IPS-NIHi11 (cell line): ENCODE measurements at regions not wholly inside any gene's neighbourhood (a gene's known extent, or its start where the extent isn't known, plus 50 kb on each side); places are given as distances from the start of the nearest gene placed in this dataset.
"Not testable (repeated sequence)": the region's sequence is repeated elsewhere in the genome, so short reads cannot be mapped to it uniquely, and the experiment has no call there.

Experiments
- DNase-seq: peaks from one replicate; pipeline ENCODE4 v3.0.0; 2012; ENCODE audit warnings: mixed read lengths, low spot score

DNA sequence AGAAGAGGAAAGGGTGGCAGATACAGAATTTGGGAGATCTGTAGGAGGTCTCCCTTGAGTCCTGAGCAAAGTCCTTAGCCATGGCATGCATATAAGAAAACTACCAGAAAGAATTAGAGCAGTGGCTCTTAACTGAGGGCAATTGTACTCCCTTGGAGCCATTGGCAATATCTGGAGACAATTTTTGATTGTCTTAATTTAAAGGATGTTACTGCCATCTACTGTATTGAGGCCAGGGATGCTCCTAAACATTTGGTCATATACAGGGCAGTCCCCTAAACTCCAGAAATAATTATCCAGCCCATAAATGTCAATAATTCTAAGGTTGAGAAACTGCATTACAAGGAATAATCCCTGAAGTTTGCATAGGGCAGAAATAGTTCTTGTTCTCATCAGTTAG is 136.4 kb upstream of the ODAD2 start:
- DNase-seq = no peak

DNA sequence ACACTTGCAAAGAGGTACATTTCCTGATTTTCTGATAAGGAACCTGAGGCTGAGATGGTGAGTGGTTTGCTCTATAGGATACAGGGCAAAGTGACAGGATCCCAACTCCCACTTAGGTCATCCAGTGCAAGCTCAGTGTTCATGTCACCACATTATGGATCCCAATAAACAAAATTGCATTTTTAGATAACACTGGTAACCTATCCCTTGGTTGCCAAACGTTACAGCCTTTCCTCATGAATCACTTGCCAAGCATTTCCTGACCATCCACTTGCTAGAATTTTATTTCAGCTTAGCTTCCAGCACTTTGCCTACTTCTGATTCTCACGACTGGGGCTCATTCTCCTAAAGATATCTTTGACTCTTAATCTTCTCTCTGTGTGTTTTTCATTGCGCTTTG is 131.4 kb upstream of the ODAD2 start:
- DNase-seq = no peak

- no peak for DNase-seq
Observed at GRCh38 chr10:28127881-28128280, 129.0 kb upstream of the ODAD2 start.

DNA sequence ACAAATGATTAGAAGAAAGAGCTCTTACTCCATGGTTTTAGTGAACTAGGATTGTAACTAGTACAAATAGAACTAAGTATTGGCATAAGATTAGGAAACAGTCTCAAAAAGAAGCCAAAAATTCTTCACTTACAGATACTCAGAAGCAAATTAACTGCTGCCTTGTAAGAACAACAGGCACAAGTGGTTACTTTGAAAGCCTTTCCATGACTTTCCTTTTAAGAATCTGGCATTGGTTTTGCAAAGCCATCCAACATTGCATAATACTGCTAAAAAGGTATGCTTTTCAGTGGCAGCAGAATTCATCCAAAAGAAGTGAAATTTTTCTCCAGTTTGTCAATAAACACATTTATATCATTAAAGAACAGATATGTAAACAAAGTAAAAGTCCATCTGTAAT is 126.8 kb upstream of the ODAD2 start:
- DNase-seq = no peak

DNA sequence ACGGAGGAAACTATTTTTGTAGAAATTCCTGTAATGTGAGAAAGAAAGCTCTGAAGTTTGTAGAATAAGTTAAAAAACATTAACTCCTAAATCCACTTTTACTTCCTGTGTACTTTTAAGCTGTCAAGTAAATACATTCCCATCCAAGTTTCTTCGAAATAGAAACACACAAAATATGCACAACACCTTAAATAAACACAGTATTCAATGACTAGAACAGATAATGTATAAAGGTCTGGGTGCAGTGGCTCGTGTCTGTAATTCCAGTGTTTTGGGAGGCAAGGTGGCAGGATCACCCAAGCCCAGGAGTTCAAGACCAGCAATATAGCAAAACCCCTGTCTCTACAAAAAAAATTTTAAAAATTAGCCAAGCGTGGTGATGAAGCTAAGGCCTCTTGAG is 121.9 kb upstream of the ODAD2 start:
- no peak for DNase-seq

DNA sequence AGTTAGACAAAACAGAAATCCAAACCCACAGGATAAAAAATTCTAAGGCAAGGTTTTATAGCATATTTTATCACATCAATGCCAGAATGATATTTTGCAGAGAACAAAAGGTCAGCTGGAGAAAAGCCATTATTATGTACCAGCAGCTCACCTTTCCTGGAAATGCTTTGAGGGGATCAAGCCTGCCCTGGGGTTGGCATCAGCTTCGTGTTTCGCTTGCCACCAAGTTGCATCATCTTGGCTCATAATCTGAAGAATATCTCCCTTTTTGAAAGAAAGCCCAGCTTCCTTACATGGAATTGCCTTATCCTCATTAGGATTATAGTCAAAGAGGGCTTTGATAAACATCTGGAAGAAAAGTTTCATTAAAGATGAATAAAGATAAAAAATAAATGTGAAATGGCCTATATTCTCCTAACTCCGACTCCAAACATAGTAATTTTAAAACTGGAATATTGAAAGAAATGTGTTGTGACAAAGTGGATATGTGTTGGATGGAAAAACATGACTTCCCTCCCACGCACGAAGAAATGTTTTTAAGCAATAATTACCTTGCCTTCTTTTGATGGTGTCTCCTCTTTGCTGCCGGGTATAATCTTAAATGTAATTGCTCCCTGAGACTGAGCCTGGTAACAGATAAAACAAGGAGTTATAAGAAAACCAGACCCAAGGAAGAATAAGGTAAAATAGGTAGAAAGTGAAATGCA is 121.3 kb upstream of the ODAD2 start:
- DNase-seq = no peak

DNA sequence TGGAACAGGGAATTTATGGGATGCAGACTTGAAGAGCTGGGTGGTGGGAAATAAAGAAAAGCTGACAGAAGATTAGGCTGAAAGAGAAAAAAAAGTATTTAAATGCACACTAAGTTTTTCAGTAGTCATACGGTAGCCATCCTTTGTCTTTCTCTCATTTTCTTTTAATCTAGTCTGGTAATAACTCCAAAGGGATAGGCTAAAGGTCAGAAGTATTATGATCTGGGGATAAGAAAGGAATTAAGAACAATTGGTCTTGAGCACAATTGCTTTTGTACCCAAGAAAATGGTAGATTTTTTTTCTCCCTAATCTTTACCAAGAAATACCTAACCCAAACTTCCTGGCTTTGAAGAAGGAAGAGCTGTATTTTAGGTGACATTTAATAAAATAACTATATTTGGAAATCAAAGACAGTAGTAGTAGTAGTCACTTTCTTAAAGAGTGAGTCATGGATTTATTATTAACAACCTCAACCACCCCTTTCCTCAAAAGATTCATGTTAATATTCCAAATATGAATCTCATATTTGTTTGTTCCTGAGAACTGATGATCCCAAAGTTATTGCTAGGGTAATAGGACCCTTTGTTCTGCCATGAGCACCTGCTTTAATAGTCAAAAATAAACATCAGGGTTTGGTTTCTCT is 120.2 kb upstream of the ODAD2 start:
- DNase-seq = no peak

- DNase-seq = no peak
Observed at GRCh38 chr10:28113202-28113601, 114.3 kb upstream of the ODAD2 start.

DNA sequence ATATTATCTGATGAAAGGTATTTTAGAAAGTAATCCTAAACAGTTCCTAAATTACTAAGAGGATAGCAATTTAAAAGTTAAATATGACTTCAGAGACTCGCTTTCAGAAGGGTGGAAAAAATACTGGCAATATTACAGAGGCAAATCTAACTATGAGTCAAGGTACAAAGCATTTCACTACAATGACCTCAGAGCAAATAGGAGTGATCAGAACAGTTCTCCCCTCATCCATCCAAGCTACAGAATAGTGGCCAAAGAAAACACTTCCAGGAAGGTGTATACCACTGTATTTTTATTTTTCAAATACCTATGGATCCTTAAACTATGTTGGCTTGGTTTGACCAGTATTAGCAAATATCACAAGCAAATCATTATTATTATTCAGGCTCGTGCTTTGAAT is 112.8 kb upstream of the ODAD2 start:
- no peak for DNase-seq

DNA sequence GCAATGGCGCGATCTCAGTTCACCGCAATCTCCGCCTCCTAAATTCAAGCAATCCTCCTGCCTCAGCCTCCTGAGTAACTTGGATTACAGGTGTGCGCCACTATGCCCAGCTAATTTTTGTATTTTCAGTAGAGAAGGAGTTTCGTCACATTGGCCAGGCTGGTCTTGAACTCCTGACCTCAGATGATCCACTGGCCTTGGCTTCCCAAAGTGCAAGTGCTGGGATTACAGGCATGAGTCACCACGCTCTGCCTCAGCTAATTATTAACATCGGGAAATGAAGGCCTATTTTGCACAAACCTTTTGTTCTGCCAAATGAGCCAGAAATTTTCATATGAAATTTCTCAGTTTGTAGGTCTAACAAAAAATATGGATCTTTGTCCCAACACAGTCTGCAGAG is 106.7 kb upstream of the ODAD2 start:
- DNase-seq = no peak

GRCh38 chr10:28097633-28098032 is 98.8 kb upstream of the ODAD2 start:
- no peak for DNase-seq

GRCh38 chr10:28095791-28096378 is 97.0 kb upstream of the ODAD2 start:
- DNase-seq = no peak

- no peak for DNase-seq
Observed at GRCh38 chr10:28094121-28094520, 95.2 kb upstream of the ODAD2 start.

DNA sequence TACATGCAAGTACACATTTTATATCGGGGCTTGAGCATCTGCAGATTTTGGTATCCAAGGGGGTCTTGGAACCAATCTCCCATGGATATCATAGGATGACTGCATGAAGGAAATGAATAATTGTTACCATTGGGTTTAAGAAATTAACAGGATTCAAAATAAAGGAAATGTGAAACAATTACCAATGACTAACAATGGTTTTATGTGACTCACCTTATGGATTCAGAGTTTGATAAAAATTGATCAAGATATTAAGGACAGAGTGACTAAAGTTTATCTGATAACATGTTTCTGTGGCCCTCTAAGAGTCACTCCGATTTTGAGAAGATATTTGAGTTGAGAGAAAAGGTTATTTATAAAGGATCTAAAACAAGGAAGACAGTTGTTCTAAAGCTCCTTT is 93.0 kb upstream of the ODAD2 start:
- no peak for DNase-seq

DNA sequence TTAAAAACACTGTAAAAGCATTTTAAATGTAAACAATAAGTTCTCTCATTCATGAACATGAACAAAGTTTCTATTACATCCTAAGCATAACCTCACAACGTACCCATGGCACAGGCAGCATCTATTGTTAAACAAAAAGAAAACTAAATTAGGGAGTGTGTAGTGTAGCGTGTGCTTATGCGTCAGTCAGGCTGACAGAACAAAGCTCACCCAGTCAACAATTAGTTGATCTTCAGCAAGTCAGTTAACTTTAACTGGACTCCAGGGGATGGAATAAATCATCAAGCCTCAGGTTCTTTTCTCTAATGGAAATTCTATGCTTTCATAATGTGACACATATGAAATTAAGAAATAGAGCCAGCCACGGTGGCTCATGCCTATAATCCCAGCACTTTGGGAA is 91.6 kb upstream of the ODAD2 start:
- no peak for DNase-seq

DNA sequence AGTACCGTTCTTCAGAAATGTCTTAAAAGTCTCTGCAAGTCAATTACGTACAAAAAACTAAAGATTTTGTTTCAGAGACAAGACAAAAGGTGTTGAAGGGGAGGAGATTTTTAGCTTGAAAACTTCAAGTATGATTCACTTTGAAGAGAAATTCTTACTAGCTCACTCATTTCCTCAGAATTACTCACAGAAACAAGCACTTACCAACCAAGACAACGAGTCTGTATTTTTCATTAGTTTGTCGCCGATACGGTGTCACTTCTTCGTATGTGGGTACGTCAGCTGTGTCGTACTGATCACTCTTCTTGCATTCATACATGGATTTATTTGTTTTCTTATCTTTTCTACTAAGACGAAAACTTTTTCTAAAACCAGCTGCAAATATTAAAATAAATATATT is 90.6 kb upstream of the ODAD2 start:
- no peak for DNase-seq

DNA sequence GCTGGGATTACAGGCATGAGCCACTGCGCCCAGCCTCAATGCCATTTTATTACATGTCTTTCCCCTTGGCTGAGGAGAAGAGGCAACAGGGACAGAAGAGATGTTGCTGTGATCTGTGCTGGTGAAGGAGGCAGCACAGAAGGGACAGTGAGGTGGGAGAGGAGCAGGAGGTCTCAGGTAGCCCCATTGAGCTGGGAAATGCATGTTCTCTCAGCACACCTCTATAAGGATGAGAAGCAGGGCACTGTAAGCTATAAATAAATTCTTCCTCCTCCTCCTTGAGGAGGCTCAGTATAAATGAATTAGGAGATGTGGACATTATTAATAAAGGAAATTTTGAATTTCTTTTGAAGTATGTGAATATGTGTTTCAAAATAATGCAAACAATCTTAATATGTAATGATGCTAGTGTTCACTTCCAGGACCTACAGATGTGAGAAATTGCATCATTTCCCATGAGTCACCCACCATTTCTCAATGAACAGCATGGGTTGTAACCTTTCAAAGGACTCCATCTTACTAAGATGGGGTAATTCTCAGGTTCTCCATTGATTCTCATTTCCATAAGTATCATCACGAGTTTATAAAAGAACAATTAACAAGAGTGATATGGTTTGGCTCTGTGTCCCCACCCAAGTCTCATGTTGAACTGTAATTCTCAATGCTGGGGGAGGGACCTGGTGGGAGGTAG is 88.9 kb upstream of the ODAD2 start:
- DNase-seq = no peak

- not testable (repeated sequence) for DNase-seq
Observed at GRCh38 chr10:28085760-28086159, 86.9 kb upstream of the ODAD2 start.

- DNase-seq = no peak
Observed at GRCh38 chr10:28082885-28083284, 84.0 kb upstream of the ODAD2 start.

DNA sequence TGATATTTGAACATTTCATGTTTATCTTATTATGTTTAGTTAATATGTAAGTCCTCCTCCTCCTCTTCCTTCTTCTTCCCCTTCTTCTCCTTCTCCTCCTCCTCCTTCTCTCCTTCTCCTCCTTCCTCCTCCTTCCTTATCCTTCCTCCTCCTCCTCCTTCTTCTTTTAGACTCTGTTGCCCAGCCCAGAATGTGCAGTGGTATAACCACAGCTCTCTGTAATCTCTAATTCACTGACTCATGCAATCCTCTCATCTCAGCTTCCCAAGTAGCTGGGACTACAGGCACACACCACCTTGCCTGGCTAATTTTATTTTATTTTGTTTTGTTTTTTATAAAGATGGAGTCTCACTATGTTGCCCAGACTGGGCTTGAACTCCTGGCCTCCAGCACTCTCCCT is 83.4 kb upstream of the ODAD2 start:
- DNase-seq = no peak

GRCh38 chr10:28077889-28078288 is 79.0 kb upstream of the ODAD2 start:
- peak; percentile 15 for DNase-seq

GRCh38 chr10:28075424-28075823 is 76.5 kb upstream of the ODAD2 start:
- no peak for DNase-seq

- no peak for DNase-seq
Observed at GRCh38 chr10:28072573-28072972, 73.7 kb upstream of the ODAD2 start.
